ENCODE measurements at regions not wholly inside any gene's neighbourhood (a gene's known extent, or its start where the extent isn't known, plus 50 kb on each side); places are given as distances from the start of the nearest gene placed in this dataset.

DNA sequence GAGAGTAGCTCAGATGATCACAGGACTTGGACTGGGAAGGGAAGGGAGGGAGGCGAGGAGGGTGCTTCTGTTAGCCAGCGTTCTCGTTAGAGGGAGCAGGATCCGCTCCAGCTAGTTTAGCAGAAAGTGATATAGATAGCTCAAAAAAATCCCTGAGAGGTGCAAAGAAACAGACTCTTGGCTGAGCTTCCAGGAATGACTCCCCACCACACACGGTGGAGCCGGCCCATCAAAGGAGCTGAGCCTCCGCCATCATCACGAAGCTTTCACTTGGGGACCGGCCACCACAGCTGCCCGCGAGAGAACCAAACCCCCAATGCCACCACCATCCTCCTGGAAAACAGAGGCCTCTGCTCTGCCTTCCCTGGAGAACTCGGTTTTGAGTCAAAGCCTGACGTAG lies 124.6 kb upstream of the BCL2L14 start:
- Mint-ChIP-seq H3K4me1 (no peaks in the 10 kb centered on the region), H3K27ac (no peak overlapping the region), H3K27me3 (ENCODE audit: low read depth) (no peaks in the 10 kb centered on the region), H3K4me3 (no peak overlapping the region), H3K36me3 (peaks cover 3% of the 10 kb centered on the region), H3K9me3 (peaks cover 16% of the 10 kb centered on the region)
- DNase-seq (ENCODE audit: low spot score) (no peak), ATAC-seq (no peak)
- ChIA-PET POLR2A (no interaction called here), CTCF (interaction anchor here (0.6 to 1.0 kb wide), 2 partner anchors 42 to 173 kb away, joined by 4 to 5 read pairs; no protein-coding TSS in a partner anchor)
- TF ChIP-seq, protein P1, sequence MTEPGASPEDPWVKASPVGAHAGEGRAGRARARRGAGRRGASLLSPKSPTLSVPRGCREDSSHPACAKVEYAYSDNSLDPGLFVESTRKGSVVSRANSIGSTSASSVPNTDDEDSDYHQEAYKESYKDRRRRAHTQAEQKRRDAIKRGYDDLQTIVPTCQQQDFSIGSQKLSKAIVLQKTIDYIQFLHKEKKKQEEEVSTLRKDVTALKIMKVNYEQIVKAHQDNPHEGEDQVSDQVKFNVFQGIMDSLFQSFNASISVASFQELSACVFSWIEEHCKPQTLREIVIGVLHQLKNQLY (CRISPR knock-in tag; IDR thresholded peaks at IDR 0.05), result no peak
- no peak for TF ChIP-seq CREB1 (CRISPR knock-in tag; IDR thresholded peaks at IDR 0.05)
- no peak for TF ChIP-seq FOXK1 (CRISPR knock-in tag; IDR thresholded peaks at IDR 0.05)
- TF ChIP-seq, protein P2, sequence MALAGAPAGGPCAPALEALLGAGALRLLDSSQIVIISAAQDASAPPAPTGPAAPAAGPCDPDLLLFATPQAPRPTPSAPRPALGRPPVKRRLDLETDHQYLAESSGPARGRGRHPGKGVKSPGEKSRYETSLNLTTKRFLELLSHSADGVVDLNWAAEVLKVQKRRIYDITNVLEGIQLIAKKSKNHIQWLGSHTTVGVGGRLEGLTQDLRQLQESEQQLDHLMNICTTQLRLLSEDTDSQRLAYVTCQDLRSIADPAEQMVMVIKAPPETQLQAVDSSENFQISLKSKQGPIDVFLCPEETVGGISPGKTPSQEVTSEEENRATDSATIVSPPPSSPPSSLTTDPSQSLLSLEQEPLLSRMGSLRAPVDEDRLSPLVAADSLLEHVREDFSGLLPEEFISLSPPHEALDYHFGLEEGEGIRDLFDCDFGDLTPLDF (CRISPR knock-in tag; IDR thresholded peaks at IDR 0.05), result no peak
- no peak for TF ChIP-seq SOX15 (CRISPR knock-in tag; IDR thresholded peaks at IDR 0.05)
- TF ChIP-seq ZNF263 (CRISPR knock-in tag; IDR thresholded peaks at IDR 0.05; ENCODE audit: low read depth), result no peak
- TF ChIP-seq RELA (CRISPR knock-in tag; IDR thresholded peaks at IDR 0.05; ENCODE audit: borderline replicate concordance), result no peak
- TF ChIP-seq, protein P3, sequence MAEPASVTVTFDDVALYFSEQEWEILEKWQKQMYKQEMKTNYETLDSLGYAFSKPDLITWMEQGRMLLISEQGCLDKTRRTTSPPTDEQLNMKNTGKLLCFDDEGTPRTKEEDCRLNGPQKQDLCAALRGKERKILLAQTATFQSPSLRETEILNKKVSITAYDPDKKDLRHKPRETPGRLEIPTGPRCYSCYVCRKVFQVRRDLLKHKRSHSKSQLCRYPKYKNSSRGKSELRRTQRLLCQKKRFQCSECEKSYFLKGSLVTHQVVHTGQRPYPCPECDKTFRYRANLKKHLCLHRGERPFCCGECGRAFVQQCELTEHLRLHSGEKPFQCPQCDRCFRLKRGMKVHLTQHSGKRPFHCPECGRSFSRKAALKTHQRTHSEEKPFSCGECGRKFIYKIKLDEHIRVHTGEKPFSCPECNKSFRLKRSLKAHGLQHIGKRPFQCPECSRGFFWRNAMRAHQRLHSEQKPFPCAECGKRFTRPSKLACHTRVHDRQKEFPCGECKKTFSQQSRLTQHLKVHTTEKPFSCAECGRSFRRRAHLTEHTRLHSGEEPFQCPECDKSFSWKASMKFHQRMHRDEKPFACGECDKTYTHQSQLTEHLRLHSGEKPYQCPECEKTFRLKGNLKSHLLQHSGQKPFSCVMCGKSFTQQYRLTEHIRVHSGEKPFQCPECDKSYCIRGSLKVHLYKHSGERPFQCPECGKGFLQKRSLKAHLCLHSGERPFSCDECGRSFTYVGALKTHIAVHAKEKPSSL (CRISPR knock-in tag; conservative IDR thresholded peaks at IDR 0.05), result no peak
- TF ChIP-seq PREB (CRISPR knock-in tag; IDR thresholded peaks at IDR 0.05; ENCODE audit: borderline replicate concordance), result no peak
- TF ChIP-seq SMAD4 (CRISPR knock-in tag; IDR thresholded peaks at IDR 0.05), result no peak
- no peak for TF ChIP-seq ATF1 (CRISPR knock-in tag; IDR thresholded peaks at IDR 0.05)
- TF ChIP-seq ATF2 (CRISPR knock-in tag; IDR thresholded peaks at IDR 0.05; ENCODE audit: borderline replicate concordance, low read depth), result no peak
- no peak for TF ChIP-seq AFF4 (CRISPR knock-in tag; IDR thresholded peaks at IDR 0.05; ENCODE audit: borderline replicate concordance)
- TF ChIP-seq NR2C2 (CRISPR knock-in tag; IDR thresholded peaks at IDR 0.05), result no peak

DNA sequence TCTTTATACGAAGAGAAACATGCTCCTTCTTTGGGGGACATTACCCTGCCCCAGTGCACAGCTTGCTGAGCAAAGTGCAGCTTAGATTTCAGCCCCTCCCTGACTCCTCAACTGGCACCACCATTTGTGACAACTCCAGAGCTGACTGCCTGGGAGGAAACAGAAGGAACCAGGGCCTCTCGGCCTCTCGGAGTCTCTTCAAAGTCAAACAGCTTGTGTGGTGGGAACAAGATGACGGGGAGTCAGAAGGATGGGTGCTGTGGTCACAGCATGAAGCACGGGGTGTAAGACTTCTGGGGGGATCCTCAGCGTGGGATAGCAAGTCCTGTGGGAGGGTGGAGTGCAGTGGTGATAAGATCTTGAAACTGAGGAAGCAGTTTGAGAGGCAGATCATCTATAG lies 123.5 kb upstream of the BCL2L14 start:
- H3K27me3 Mint-ChIP-seq (ENCODE audit: low read depth), result no peaks in the 10 kb centered on the region
- H3K4me1 Mint-ChIP-seq, result no peaks in the 10 kb centered on the region
- no peak overlapping the region for H3K4me3 Mint-ChIP-seq
- ATAC-seq (no peak), DNase-seq (ENCODE audit: low spot score) (no peak)
- TF ChIP-seq, protein P1 (CRISPR knock-in tag; IDR thresholded peaks at IDR 0.05), result no peak
- CTCF ChIA-PET, result no interaction called here
- POLR2A ChIA-PET, result no interaction called here
- H3K9me3 Mint-ChIP-seq, result peaks cover 14% of the 10 kb centered on the region
- peaks cover 3% of the 10 kb centered on the region; the same call in 1 of the 2 replicates for H3K36me3 Mint-ChIP-seq
- no peak overlapping the region for H3K27ac Mint-ChIP-seq

Measured in WTC11 (cell line).